Fibroblast of the aortic adventitia (primary cell): ENCODE measurements at regions not wholly inside any gene's neighbourhood (a gene's known extent, or its start where the extent isn't known, plus 50 kb on each side); places are given as distances from the start of the nearest gene placed in this dataset.

Source experiments
- DNase-seq: peaks from one replicate; pipeline ENCODE4 v3.0.0-alpha.2; 2010; ENCODE audit warnings: low read depth
- H3K4me3 ChIP-seq: 2 replicates; pipeline ENCODE4 v1.5.1; 2011; ENCODE audit warnings: low read depth, mild to moderate bottlenecking, control low read depth, low read length, moderate library complexity
- TF ChIP-seq, protein P1 (sequence below): IDR thresholded peaks from 2 replicates; pipeline ENCODE4 v1.5.1; 2011; ENCODE audit warnings: mild to moderate bottlenecking, low read length, control low read depth, inconsistent platforms; ENCODE audit not compliant: insufficient read depth

- TF ChIP-seq, protein P1, sequence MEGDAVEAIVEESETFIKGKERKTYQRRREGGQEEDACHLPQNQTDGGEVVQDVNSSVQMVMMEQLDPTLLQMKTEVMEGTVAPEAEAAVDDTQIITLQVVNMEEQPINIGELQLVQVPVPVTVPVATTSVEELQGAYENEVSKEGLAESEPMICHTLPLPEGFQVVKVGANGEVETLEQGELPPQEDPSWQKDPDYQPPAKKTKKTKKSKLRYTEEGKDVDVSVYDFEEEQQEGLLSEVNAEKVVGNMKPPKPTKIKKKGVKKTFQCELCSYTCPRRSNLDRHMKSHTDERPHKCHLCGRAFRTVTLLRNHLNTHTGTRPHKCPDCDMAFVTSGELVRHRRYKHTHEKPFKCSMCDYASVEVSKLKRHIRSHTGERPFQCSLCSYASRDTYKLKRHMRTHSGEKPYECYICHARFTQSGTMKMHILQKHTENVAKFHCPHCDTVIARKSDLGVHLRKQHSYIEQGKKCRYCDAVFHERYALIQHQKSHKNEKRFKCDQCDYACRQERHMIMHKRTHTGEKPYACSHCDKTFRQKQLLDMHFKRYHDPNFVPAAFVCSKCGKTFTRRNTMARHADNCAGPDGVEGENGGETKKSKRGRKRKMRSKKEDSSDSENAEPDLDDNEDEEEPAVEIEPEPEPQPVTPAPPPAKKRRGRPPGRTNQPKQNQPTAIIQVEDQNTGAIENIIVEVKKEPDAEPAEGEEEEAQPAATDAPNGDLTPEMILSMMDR, result no peak
- DNase-seq, result no peak
- no peak overlapping the region for H3K4me3 ChIP-seq
These were observed 531.0 kb upstream of the MMS22L start for GRCh38 chr6:97813889-97814567.

- H3K4me3 ChIP-seq, result no peak overlapping the region
- TF ChIP-seq, protein P1, result no peak
- DNase-seq, result no peak
These were observed 532.3 kb upstream of the MMS22L start for GRCh38 chr6:97815301-97815812.

DNA sequence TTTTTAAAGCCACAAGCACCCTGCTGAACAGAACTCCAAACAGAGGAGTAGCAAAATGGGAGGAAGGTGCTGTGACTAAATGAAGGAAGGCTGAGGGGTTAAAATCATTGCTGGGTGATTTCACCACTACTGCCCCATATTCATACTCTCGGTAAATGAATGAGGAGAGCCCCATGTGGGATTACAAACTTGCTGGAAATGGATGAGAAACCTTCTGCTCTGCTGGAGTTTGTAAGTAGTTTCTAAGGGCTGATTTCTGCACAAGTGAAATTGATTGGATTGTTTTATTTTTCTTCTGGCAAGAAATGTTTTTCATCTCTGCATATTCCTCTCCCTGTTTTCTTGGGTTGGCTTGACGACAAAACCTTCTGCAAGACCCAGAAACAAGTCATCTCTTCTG, 533.5 kb upstream of the MMS22L start:
- no peak overlapping the region for H3K4me3 ChIP-seq
- no peak for DNase-seq
- TF ChIP-seq, protein P1, result no peak

GRCh38 chr6:97819710-97820109, 536.7 kb upstream of the MMS22L start:
- H3K4me3 ChIP-seq, result no peak overlapping the region
- DNase-seq, result no peak
- TF ChIP-seq, protein P1, result no peak

- no peak for DNase-seq
- TF ChIP-seq, protein P1, result no peak
- no peak overlapping the region for H3K4me3 ChIP-seq
These were observed 537.4 kb upstream of the MMS22L start for GRCh38 chr6:97820400-97820799.

DNA sequence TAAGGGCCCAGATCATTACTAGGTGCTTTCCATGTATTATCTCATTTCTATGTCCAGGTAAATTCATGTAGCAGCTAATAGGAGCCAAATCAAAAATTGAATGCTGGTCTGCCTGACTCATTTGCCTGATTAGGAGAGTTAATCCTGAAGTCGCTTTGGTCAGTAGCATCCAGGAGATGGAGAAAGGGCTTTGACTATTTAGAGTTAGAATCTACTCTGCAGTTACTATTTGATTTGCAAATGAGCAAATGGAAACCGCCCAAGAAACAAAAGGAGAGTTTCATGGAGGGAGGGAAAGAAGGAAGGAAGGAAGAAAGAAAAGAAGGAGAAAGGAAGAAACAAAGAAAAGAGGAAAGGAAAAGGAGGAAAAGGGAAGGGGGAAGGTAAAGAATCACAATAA, 539.6 kb upstream of the MMS22L start:
- H3K4me3 ChIP-seq, result no peak overlapping the region
- TF ChIP-seq, protein P1, result no peak
- DNase-seq, result no peak

GRCh38 chr6:97841763-97842162, 558.7 kb upstream of the MMS22L start:
- peak; percentile 55 for DNase-seq
- TF ChIP-seq, protein P1, result no peak

More at GRCh38 chr6:97841763-97842162, 558.7 kb upstream of the MMS22L start:
- H3K4me3 ChIP-seq, result no peak overlapping the region
